Nephron (organoid): ENCODE measurements at regions not wholly inside any gene's neighbourhood (a gene's known extent, or its start where the extent isn't known, plus 50 kb on each side); places are given as distances from the start of the nearest gene placed in this dataset.

Source experiments
- H3K27ac Mint-ChIP-seq, 3 experiments: 2 replicates each; pipeline ENCODE4 v1.8.0; 2020; ENCODE audit warnings: mixed read lengths in 3 of 3, mild to moderate bottlenecking in 2 of 3, moderate library complexity in 1 of 3
- H3K27me3 Mint-ChIP-seq: 2 replicates; pipeline ENCODE4 v1.8.0; 2021; ENCODE audit warnings: low read depth, mild to moderate bottlenecking, moderate library complexity, mixed read lengths
- H3K36me3 Mint-ChIP-seq: 2 replicates; pipeline ENCODE4 v1.8.0; 2020; ENCODE audit warnings: low read depth, mixed read lengths
- H3K4me1 Mint-ChIP-seq: 2 replicates; pipeline ENCODE4 v1.8.0; 2020; ENCODE audit warnings: mixed read lengths
- H3K4me3 Mint-ChIP-seq, 3 experiments: 2 replicates each; pipeline ENCODE4 v1.8.0; 2020; ENCODE audit warnings: mild to moderate bottlenecking in 3 of 3, mixed read lengths in 3 of 3, moderate library complexity in 2 of 3
- H3K9me3 Mint-ChIP-seq: 2 replicates; pipeline ENCODE4 v1.8.0; 2020; ENCODE audit warnings: mixed read lengths
- CTCF ChIP-seq, 3 experiments: fragments of 200-600 bp; sonication (generic); IDR thresholded peaks; one replicate each; pipeline ENCODE4 v1.5.0; 2021; ENCODE audit warnings: antibody characterized with exemption in 3 of 3; ENCODE audit not compliant: unreplicated experiment in 3 of 3

GRCh38 chr6:126608681-126609080 lies 268.8 kb downstream of the CENPW start:
- Mint-ChIP-seq H3K4me3 (no peak overlapping the region), H3K9me3 (peaks cover 30% of the 10 kb centered on the region), H3K27ac (no peak overlapping the region), H3K36me3 (no peaks in the 10 kb centered on the region), H3K27me3 (no peaks in the 10 kb centered on the region), H3K4me1 (no peaks in the 10 kb centered on the region)
- TF ChIP-seq CTCF (IDR thresholded peaks at IDR 0.05; ENCODE audit: unreplicated experiment in 3 of 3): no peak

- Mint-ChIP-seq H3K4me3 (no peak overlapping the region), H3K27me3 (no peaks in the 10 kb centered on the region), H3K9me3 (peaks cover 28% of the 10 kb centered on the region), H3K4me1 (peaks cover 23% of the 10 kb centered on the region), H3K27ac (peak overlapping the region in 1 of 3 experiments; percentile 80), H3K36me3 (no peaks in the 10 kb centered on the region)
- no peak for TF ChIP-seq CTCF (IDR thresholded peaks at IDR 0.05; ENCODE audit: unreplicated experiment in 3 of 3)
Measured at GRCh38 chr6:126614642-126615504, 275.0 kb downstream of the CENPW start.

GRCh38 chr6:126616866-126617265 lies 277.0 kb downstream of the CENPW start:
- no peaks in the 10 kb centered on the region for H3K36me3 Mint-ChIP-seq
- no peak overlapping the region for H3K4me3 Mint-ChIP-seq
- H3K4me1 Mint-ChIP-seq: peaks cover 23% of the 10 kb centered on the region
- H3K27ac Mint-ChIP-seq: peak overlapping the region in 2 of 3 experiments; percentile 80 to 85
- TF ChIP-seq CTCF (IDR thresholded peaks at IDR 0.05; ENCODE audit: unreplicated experiment in 3 of 3): no peak
- peaks cover 15% of the 10 kb centered on the region for H3K9me3 Mint-ChIP-seq
- no peaks in the 10 kb centered on the region for H3K27me3 Mint-ChIP-seq

GRCh38 chr6:126618639-126619343 lies 278.9 kb downstream of the CENPW start:
- Mint-ChIP-seq H3K27me3 (no peaks in the 10 kb centered on the region), H3K4me1 (peaks cover 23% of the 10 kb centered on the region), H3K27ac (peak overlapping the region; percentile 6 to 80 (median 45)), H3K36me3 (no peaks in the 10 kb centered on the region), H3K9me3 (peaks cover 3% of the 10 kb centered on the region), H3K4me3 (no peak overlapping the region)
- no peak for TF ChIP-seq CTCF (IDR thresholded peaks at IDR 0.05; ENCODE audit: unreplicated experiment in 3 of 3)

- Mint-ChIP-seq H3K4me1 (peaks cover 23% of the 10 kb centered on the region), H3K36me3 (no peaks in the 10 kb centered on the region), H3K9me3 (no peaks in the 10 kb centered on the region), H3K27me3 (peaks cover 4% of the 10 kb centered on the region), H3K27ac (no peak overlapping the region), H3K4me3 (no peak overlapping the region)
- no peak for TF ChIP-seq CTCF (IDR thresholded peaks at IDR 0.05; ENCODE audit: unreplicated experiment in 3 of 3)
Measured at GRCh38 chr6:126620719-126621118, 280.8 kb downstream of the CENPW start.
